Adipocyte (in vitro differentiated cells): ENCODE measurements at regions not wholly inside any gene's neighbourhood (a gene's known extent, or its start where the extent isn't known, plus 50 kb on each side); places are given as distances from the start of the nearest gene placed in this dataset.
A peak's percentile ranks its signal among the peaks of the same experiment; 100 is the strongest.

Experiments used
- DNase-seq: peaks from one replicate; pipeline ENCODE4 v3.0.0-alpha.2; 2015; ENCODE audit warnings: low read depth
- H3K27me3 ChIP-seq: replicated peaks from 2 replicates; pipeline ENCODE4 v1.7.0; 2013; ENCODE audit warnings: mild to moderate bottlenecking, low read length, moderate library complexity; ENCODE audit not compliant: control insufficient read depth, insufficient read depth
- H3K36me3 ChIP-seq: 2 replicates; pipeline ENCODE4 v1.7.0; 2013; ENCODE audit warnings: low read length, mild to moderate bottlenecking, moderate library complexity; ENCODE audit not compliant: control insufficient read depth, insufficient read depth, severe bottlenecking
- H3K4me1 ChIP-seq: 2 replicates; pipeline ENCODE4 v1.7.0; 2013; ENCODE audit warnings: mild to moderate bottlenecking, low read length, moderate library complexity; ENCODE audit not compliant: control insufficient read depth, insufficient read depth
- H3K4me3 ChIP-seq: 2 replicates; pipeline ENCODE4 v1.7.0; 2013; ENCODE audit warnings: mild to moderate bottlenecking, low read length, moderate library complexity
- H3K9ac ChIP-seq: 2 replicates; pipeline ENCODE4 v1.7.0; 2013; ENCODE audit warnings: mild to moderate bottlenecking, low read length, moderate library complexity
- H3K9me3 ChIP-seq: 2 replicates; pipeline ENCODE4 v1.7.0; 2013; ENCODE audit warnings: mild to moderate bottlenecking, low read length, moderate library complexity; ENCODE audit not compliant: control insufficient read depth

- Histone ChIP-seq H3K9me3 (no peaks in the 10 kb centered on the region), H3K4me3 (no peak overlapping the region), H3K4me1 (no peaks in the 10 kb centered on the region), H3K36me3 (no peaks in the 10 kb centered on the region), H3K27me3 (peaks cover 9% of the 10 kb centered on the region), H3K9ac (no peak overlapping the region)
- peak; percentile 65 for DNase-seq
These were observed 53.6 kb upstream of the DYNC1I1 start for GRCh38 chr7:95718577-95719410.

GRCh38 chr7:95716357-95717122 lies 55.8 kb upstream of the DYNC1I1 start:
- Histone ChIP-seq H3K4me3 (no peak overlapping the region), H3K9me3 (no peaks in the 10 kb centered on the region), H3K27me3 (no peaks in the 10 kb centered on the region), H3K36me3 (no peaks in the 10 kb centered on the region), H3K9ac (no peak overlapping the region), H3K4me1 (no peaks in the 10 kb centered on the region)
- DNase-seq = no peak

GRCh38 chr7:95715274-95715673 lies 57.1 kb upstream of the DYNC1I1 start:
- no peak for DNase-seq
- H3K36me3 ChIP-seq = no peaks in the 10 kb centered on the region
- no peak overlapping the region for H3K9ac ChIP-seq
- H3K9me3 ChIP-seq = no peaks in the 10 kb centered on the region
- no peak overlapping the region for H3K4me3 ChIP-seq
- no peaks in the 10 kb centered on the region for H3K27me3 ChIP-seq
- no peaks in the 10 kb centered on the region for H3K4me1 ChIP-seq

GRCh38 chr7:95710711-95711110 lies 61.6 kb upstream of the DYNC1I1 start:
- Histone ChIP-seq H3K9me3 (peaks cover 4% of the 10 kb centered on the region), H3K4me1 (no peaks in the 10 kb centered on the region), H3K36me3 (no peaks in the 10 kb centered on the region), H3K9ac (no peak overlapping the region), H3K27me3 (no peaks in the 10 kb centered on the region), H3K4me3 (no peak overlapping the region)
- no peak for DNase-seq

GRCh38 chr7:95700917-95701316 lies 71.4 kb upstream of the DYNC1I1 start:
- no peaks in the 10 kb centered on the region for H3K27me3 ChIP-seq
- no peaks in the 10 kb centered on the region for H3K9me3 ChIP-seq
- no peaks in the 10 kb centered on the region for H3K4me1 ChIP-seq
- no peaks in the 10 kb centered on the region for H3K36me3 ChIP-seq
- H3K9ac ChIP-seq = no peak overlapping the region
- no peak overlapping the region for H3K4me3 ChIP-seq
- no peak for DNase-seq

- no peak overlapping the region for H3K4me3 ChIP-seq
- no peak overlapping the region for H3K9ac ChIP-seq
- H3K36me3 ChIP-seq = no peaks in the 10 kb centered on the region
- H3K27me3 ChIP-seq = no peaks in the 10 kb centered on the region
- DNase-seq = no peak
- no peaks in the 10 kb centered on the region for H3K9me3 ChIP-seq
- no peaks in the 10 kb centered on the region for H3K4me1 ChIP-seq
These were observed 78.0 kb upstream of the DYNC1I1 start for GRCh38 chr7:95694334-95694733.

- no peak for DNase-seq
- H3K9ac ChIP-seq = no peak overlapping the region
- no peaks in the 10 kb centered on the region for H3K9me3 ChIP-seq
- no peak overlapping the region for H3K4me3 ChIP-seq
- H3K27me3 ChIP-seq = no peaks in the 10 kb centered on the region
- no peaks in the 10 kb centered on the region for H3K36me3 ChIP-seq
- no peaks in the 10 kb centered on the region for H3K4me1 ChIP-seq
These were observed 78.6 kb upstream of the DYNC1I1 start for GRCh38 chr7:95693551-95694333.

- Histone ChIP-seq H3K27me3 (no peaks in the 10 kb centered on the region), H3K9ac (no peak overlapping the region), H3K4me1 (no peaks in the 10 kb centered on the region), H3K9me3 (no peaks in the 10 kb centered on the region), H3K36me3 (no peaks in the 10 kb centered on the region), H3K4me3 (no peak overlapping the region)
- DNase-seq = no peak
These were observed 80.9 kb upstream of the DYNC1I1 start for GRCh38 chr7:95691464-95691863.

GRCh38 chr7:95690367-95690947 lies 81.9 kb upstream of the DYNC1I1 start:
- Histone ChIP-seq H3K27me3 (no peaks in the 10 kb centered on the region), H3K4me3 (peak overlapping the region; percentile 59), H3K4me1 (no peaks in the 10 kb centered on the region), H3K36me3 (no peaks in the 10 kb centered on the region), H3K9ac (no peak overlapping the region), H3K9me3 (no peaks in the 10 kb centered on the region)
- DNase-seq = peak; percentile 71

- Histone ChIP-seq H3K27me3 (no peaks in the 10 kb centered on the region), H3K36me3 (no peaks in the 10 kb centered on the region), H3K9me3 (no peaks in the 10 kb centered on the region), H3K9ac (no peak overlapping the region), H3K4me1 (no peaks in the 10 kb centered on the region), H3K4me3 (no peak overlapping the region)
- DNase-seq = no peak
These were observed 83.3 kb upstream of the DYNC1I1 start for GRCh38 chr7:95688931-95689495.
